Astrocyte of the hippocampus (primary cell): ENCODE measurements at regions not wholly inside any gene's neighbourhood (a gene's known extent, or its start where the extent isn't known, plus 50 kb on each side); places are given as distances from the start of the nearest gene placed in this dataset.

Source experiments
- DNase-seq: peaks from one replicate; pipeline ENCODE4 v3.0.0; 2011; ENCODE audit warnings: low read depth, low spot score

- DNase-seq: no peak
Measured at GRCh38 chr10:88059190-88059589, 195.8 kb downstream of the PTEN start.

- DNase-seq: no peak
Measured at GRCh38 chr10:88060762-88061161, 197.3 kb downstream of the PTEN start.

- peak; percentile 44 for DNase-seq
Measured at GRCh38 chr10:88062385-88062784, 199.0 kb downstream of the PTEN start.

- peak; percentile 56 for DNase-seq
Measured at GRCh38 chr10:88062798-88063472, 199.5 kb downstream of the PTEN start.

GRCh38 chr10:88063861-88064557 lies 200.6 kb downstream of the PTEN start:
- DNase-seq: no peak

- DNase-seq: no peak
Measured at GRCh38 chr10:88064608-88065382, 201.4 kb downstream of the PTEN start.

GRCh38 chr10:88065383-88066049 lies 202.1 kb downstream of the PTEN start:
- peak; percentile 33 for DNase-seq

GRCh38 chr10:88066319-88066718 lies 202.9 kb downstream of the PTEN start:
- no peak for DNase-seq

GRCh38 chr10:88066876-88067275 lies 203.5 kb downstream of the PTEN start:
- no peak for DNase-seq

- no peak for DNase-seq
Measured at GRCh38 chr10:88067737-88068136, 204.3 kb downstream of the PTEN start.

GRCh38 chr10:88069338-88069737 lies 205.9 kb downstream of the PTEN start:
- DNase-seq: no peak

- no peak for DNase-seq
Measured at GRCh38 chr10:88070080-88070880, 206.9 kb downstream of the PTEN start.

- no peak for DNase-seq
Measured at GRCh38 chr10:88071879-88072278, 208.5 kb downstream of the PTEN start.

- no peak for DNase-seq
Measured at GRCh38 chr10:88073682-88074081, 210.3 kb downstream of the PTEN start.

GRCh38 chr10:88074971-88075370 lies 211.5 kb downstream of the PTEN start:
- DNase-seq: no peak

- DNase-seq: peak; percentile 78
Measured at GRCh38 chr10:88076027-88076880, 212.8 kb downstream of the PTEN start.

GRCh38 chr10:88077977-88078376 lies 214.6 kb downstream of the PTEN start:
- DNase-seq: peak; percentile 12

GRCh38 chr10:88080213-88080612 lies 216.8 kb downstream of the PTEN start:
- peak; percentile 57 for DNase-seq

GRCh38 chr10:88081457-88082054 lies 218.1 kb downstream of the PTEN start:
- no peak for DNase-seq

GRCh38 chr10:88082391-88082790 lies 219.0 kb downstream of the PTEN start:
- no peak for DNase-seq
